ENCODE measurements at regions not wholly inside any gene's neighbourhood (a gene's known extent, or its start where the extent isn't known, plus 50 kb on each side); places are given as distances from the start of the nearest gene placed in this dataset.

- ChIA-PET POLR2A (no interaction called here), CTCF (no interaction called here)
- no TSS peak for BruUV-seq (replicated peaks)
- H3K36me3 Mint-ChIP-seq (ENCODE audit: insufficient read depth, unreplicated experiment): no peaks in the 10 kb centered on the region
- H3K27ac Mint-ChIP-seq (ENCODE audit: unreplicated experiment): no peak overlapping the region
- Histone ChIP-seq H3K27me3 (replicated peaks; ENCODE audit: control insufficient read depth, insufficient read depth, low read length) (no peaks in the 10 kb centered on the region; the same call in 1 of the 2 replicates), H3K4me3 (ENCODE audit: low read depth, low read length) (no peak overlapping the region), H3K4me1 (no peaks in the 10 kb centered on the region), H3K9me3 (no peaks in the 10 kb centered on the region), H3K36me3 (ENCODE audit: control insufficient read depth, insufficient read depth, low read length) (no peaks in the 10 kb centered on the region)
- TF ChIP-seq CTCF (IDR thresholded peaks at IDR 0.05; ENCODE audit: insufficient read depth in 1 of 2, low read depth in 1 of 2, low read length in 1 of 2, severe bottlenecking in 1 of 2, unreplicated experiment in 1 of 2): no peak
- H3K27me3 Mint-ChIP-seq (ENCODE audit: insufficient read depth, unreplicated experiment): no peaks in the 10 kb centered on the region
- H3K4me1 Mint-ChIP-seq (ENCODE audit: low read depth, unreplicated experiment): no peaks in the 10 kb centered on the region
- DNase-seq: no peak
- intact Hi-C loops (cut with micrococcal nuclease; ENCODE audit: unreplicated experiment): no loop called here
- no peaks in the 10 kb centered on the region for H3K9me3 Mint-ChIP-seq (ENCODE audit: unreplicated experiment)
- H3K4me3 Mint-ChIP-seq (ENCODE audit: unreplicated experiment): no peak overlapping the region
Observed at GRCh38 chr2:212842544-212843185, 304.1 kb upstream of the ERBB4 start.

GRCh38 chr2:212841460-212841859, 302.9 kb upstream of the ERBB4 start:
- Histone ChIP-seq H3K9me3 (no peaks in the 10 kb centered on the region), H3K36me3 (ENCODE audit: control insufficient read depth, insufficient read depth, low read length) (no peaks in the 10 kb centered on the region), H3K27me3 (replicated peaks; ENCODE audit: control insufficient read depth, insufficient read depth, low read length) (no peaks in the 10 kb centered on the region; the same call in 1 of the 2 replicates), H3K4me1 (no peaks in the 10 kb centered on the region), H3K4me3 (ENCODE audit: low read depth, low read length) (no peak overlapping the region)
- no peak for DNase-seq
- intact Hi-C loops (cut with micrococcal nuclease; ENCODE audit: unreplicated experiment): no loop called here
- no peak for TF ChIP-seq CTCF (IDR thresholded peaks at IDR 0.05; ENCODE audit: insufficient read depth in 1 of 2, low read depth in 1 of 2, low read length in 1 of 2, severe bottlenecking in 1 of 2, unreplicated experiment in 1 of 2)
- CTCF ChIA-PET: no interaction called here
- no peaks in the 10 kb centered on the region for H3K27me3 Mint-ChIP-seq (ENCODE audit: insufficient read depth, unreplicated experiment)
- no peaks in the 10 kb centered on the region for H3K4me1 Mint-ChIP-seq (ENCODE audit: low read depth, unreplicated experiment)
- H3K4me3 Mint-ChIP-seq (ENCODE audit: unreplicated experiment): no peak overlapping the region
- no peaks in the 10 kb centered on the region for H3K9me3 Mint-ChIP-seq (ENCODE audit: unreplicated experiment)
- H3K27ac Mint-ChIP-seq (ENCODE audit: unreplicated experiment): no peak overlapping the region
- H3K36me3 Mint-ChIP-seq (ENCODE audit: insufficient read depth, unreplicated experiment): no peaks in the 10 kb centered on the region
- BruUV-seq (replicated peaks): no TSS peak
- POLR2A ChIA-PET: no interaction called here

- no peaks in the 10 kb centered on the region for H3K36me3 Mint-ChIP-seq (ENCODE audit: insufficient read depth, unreplicated experiment)
Observed at GRCh38 chr2:212832211-212833195, 293.9 kb upstream of the ERBB4 start.

More at GRCh38 chr2:212832211-212833195, 293.9 kb upstream of the ERBB4 start:
- ChIA-PET CTCF (no interaction called here), POLR2A (no interaction called here)
- no peak for TF ChIP-seq CTCF (IDR thresholded peaks at IDR 0.05; ENCODE audit: insufficient read depth in 1 of 2, low read depth in 1 of 2, low read length in 1 of 2, severe bottlenecking in 1 of 2, unreplicated experiment in 1 of 2)
- Mint-ChIP-seq H3K4me3 (ENCODE audit: unreplicated experiment) (no peak overlapping the region), H3K9me3 (ENCODE audit: unreplicated experiment) (no peaks in the 10 kb centered on the region), H3K4me1 (ENCODE audit: low read depth, unreplicated experiment) (no peaks in the 10 kb centered on the region), H3K27ac (ENCODE audit: unreplicated experiment) (no peak overlapping the region), H3K27me3 (ENCODE audit: insufficient read depth, unreplicated experiment) (no peaks in the 10 kb centered on the region)
- Histone ChIP-seq H3K27me3 (replicated peaks; ENCODE audit: control insufficient read depth, insufficient read depth, low read length) (no peaks in the 10 kb centered on the region), H3K9me3 (peaks cover 5% of the 10 kb centered on the region; the same call in 1 of the 2 replicates), H3K36me3 (ENCODE audit: control insufficient read depth, insufficient read depth, low read length) (no peaks in the 10 kb centered on the region), H3K4me1 (no peaks in the 10 kb centered on the region), H3K4me3 (ENCODE audit: low read depth, low read length) (no peak overlapping the region)
- intact Hi-C loops (cut with micrococcal nuclease; ENCODE audit: unreplicated experiment): no loop called here
- no TSS peak for BruUV-seq (replicated peaks)
- DNase-seq: peak in 1 of 2 experiments; percentile 29

Measured in Caco-2 (cell line).